ENCODE measurements at regions not wholly inside any gene's neighbourhood (a gene's known extent, or its start where the extent isn't known, plus 50 kb on each side); places are given as distances from the start of the nearest gene placed in this dataset.

- no peak overlapping the region for H3K4me2 ChIP-seq (ENCODE audit: low read length)
- DNase-seq (ENCODE audit: low read depth, low spot score) (no peak), ATAC-seq (no peak)
- intact Hi-C loops (cut with micrococcal nuclease) = no loop called here
- no peaks in the 10 kb centered on the region for H3K4me1 ChIP-seq (ENCODE audit: control insufficient read depth in 1 of 2, insufficient read depth in 2 of 2, low read length in 2 of 2)
- no peaks in the 10 kb centered on the region for H3K27me3 ChIP-seq (ENCODE audit: insufficient read depth, low read length)
- BruUV-seq (replicated peaks) = no TSS peak
- H3K9me2 ChIP-seq (ENCODE audit: insufficient read depth) = no peaks in the 10 kb centered on the region; the same call in 1 of the 2 replicates
- no peak overlapping the region for H3K4me3 ChIP-seq (replicated peaks in 1 of 2; ENCODE audit: low read depth in 1 of 2, low read length in 2 of 2)
- H4K20me1 ChIP-seq (ENCODE audit: insufficient read depth) = no peaks in the 10 kb centered on the region
- POLR2A ChIA-PET = no interaction called here
- H3K79me2 ChIP-seq (ENCODE audit: insufficient read depth, low read length) = no peaks in the 10 kb centered on the region
- H3K27ac ChIP-seq (ENCODE audit: low read depth, low read length) = no peak overlapping the region
- H3K9ac ChIP-seq (ENCODE audit: low read length) = no peak overlapping the region
- H3K36me3 ChIP-seq (ENCODE audit: control insufficient read depth in 1 of 2, insufficient read depth in 2 of 2, low read length in 2 of 2) = no peaks in the 10 kb centered on the region
- no peak overlapping the region for H2AFZ ChIP-seq (ENCODE audit: low read depth, low read length, poor library complexity, severe bottlenecking)
- no peaks in the 10 kb centered on the region for H3K9me3 ChIP-seq (ENCODE audit: control insufficient read depth in 1 of 2, insufficient read depth in 1 of 2, low read depth in 1 of 2, low read length in 2 of 2)
- CTCF ChIA-PET = interaction anchor here (0.6 kb wide), 1 partner anchor 89 kb away, joined by 3 read pairs; no protein-coding TSS in a partner anchor
- RAD21 ChIA-PET (ENCODE audit: low non-redundant PET in 1 of 2, low total read pairs in 2 of 2, uncharacterized antibody in 2 of 2, unreplicated experiment in 2 of 2) = no interaction called here
- TF ChIP-seq ZNF274 (IDR thresholded peaks at IDR 0.05; ENCODE audit: low read depth, low read length) = no peak
- TF ChIP-seq CEBPB (IDR thresholded peaks at IDR 0.05; ENCODE audit: low read depth) = no peak
- no peak for TF ChIP-seq TCF7L2 (IDR thresholded peaks at IDR 0.05; ENCODE audit: borderline replicate concordance, extremely low read depth, insufficient read depth, insufficient read length)
- TF ChIP-seq RAD21 (IDR thresholded peaks at IDR 0.05; ENCODE audit: low read depth) = no peak
- TF ChIP-seq POLR2AphosphoS5 (IDR thresholded peaks at IDR 0.05; ENCODE audit: low read depth, low read length) = no peak
These were observed 1261.3 kb downstream of the SI start for GRCh38 chr3:163817015-163817414.

- BruUV-seq (replicated peaks) = no TSS peak
- Histone ChIP-seq H3K9me3 (ENCODE audit: control insufficient read depth in 1 of 2, insufficient read depth in 1 of 2, low read depth in 1 of 2, low read length in 2 of 2) (no peaks in the 10 kb centered on the region), H3K27me3 (ENCODE audit: insufficient read depth, low read length) (no peaks in the 10 kb centered on the region), H3K4me1 (ENCODE audit: control insufficient read depth in 1 of 2, insufficient read depth in 2 of 2, low read length in 2 of 2) (no peaks in the 10 kb centered on the region), H3K79me2 (ENCODE audit: insufficient read depth, low read length) (no peaks in the 10 kb centered on the region), H3K4me3 (replicated peaks in 1 of 2; ENCODE audit: low read depth in 1 of 2, low read length in 2 of 2) (no peak overlapping the region), H3K9me2 (ENCODE audit: insufficient read depth) (no peaks in the 10 kb centered on the region), H3K36me3 (ENCODE audit: control insufficient read depth in 1 of 2, insufficient read depth in 2 of 2, low read length in 2 of 2) (no peaks in the 10 kb centered on the region), H3K9ac (ENCODE audit: low read length) (no peak overlapping the region), H3K4me2 (ENCODE audit: low read length) (no peak overlapping the region), H3K27ac (ENCODE audit: low read depth, low read length) (no peak overlapping the region), H4K20me1 (ENCODE audit: insufficient read depth) (no peaks in the 10 kb centered on the region), H2AFZ (ENCODE audit: low read depth, low read length, poor library complexity, severe bottlenecking) (no peak overlapping the region)
- DNase-seq (ENCODE audit: low read depth, low spot score) (no peak), ATAC-seq (no peak)
- intact Hi-C loops (cut with micrococcal nuclease) = no loop called here
- CTCF ChIA-PET = interaction anchor here (1.3 kb wide), 1 partner anchor 9 kb away, joined by 3 read pairs; no protein-coding TSS in a partner anchor
- POLR2A ChIA-PET = no interaction called here
- TF ChIP-seq RAD21 (IDR thresholded peaks at IDR 0.05; ENCODE audit: low read depth) = no peak
- TF ChIP-seq SIN3A (IDR thresholded peaks at IDR 0.05; ENCODE audit: low read depth) = no peak
- TF ChIP-seq CBX3 (IDR thresholded peaks at IDR 0.05; ENCODE audit: low read depth) = no peak
- no peak for TF ChIP-seq SRF (IDR thresholded peaks at IDR 0.05; ENCODE audit: low read depth)
- no peak for TF ChIP-seq JUND (IDR thresholded peaks at IDR 0.05)
- TF ChIP-seq REST (IDR thresholded peaks at IDR 0.05; ENCODE audit: low read depth) = no peak
- TF ChIP-seq SP1 (IDR thresholded peaks at IDR 0.05; ENCODE audit: low read depth) = no peak
- TF ChIP-seq ELF1 (IDR thresholded peaks at IDR 0.05; ENCODE audit: borderline replicate concordance, low read depth) = no peak
- TF ChIP-seq FOSL1 (IDR thresholded peaks at IDR 0.05; ENCODE audit: low read depth) = no peak
- no peak for TF ChIP-seq YY1 (IDR thresholded peaks at IDR 0.05; ENCODE audit: extremely low read depth, insufficient replicate concordance, low read depth, low read length)
- no peak for TF ChIP-seq ZBTB33 (IDR thresholded peaks at IDR 0.05; ENCODE audit: extremely low read depth, insufficient replicate concordance, low read length)
- no peak for TF ChIP-seq MAX (IDR thresholded peaks at IDR 0.05)
- no peak for TF ChIP-seq TCF7L2 (IDR thresholded peaks at IDR 0.05; ENCODE audit: borderline replicate concordance, extremely low read depth, insufficient read depth, insufficient read length)
- RAD21 ChIA-PET (ENCODE audit: low non-redundant PET in 1 of 2, low total read pairs in 2 of 2, uncharacterized antibody in 2 of 2, unreplicated experiment in 2 of 2) = no interaction called here
These were observed 1264.4 kb downstream of the SI start for GRCh38 chr3:163813935-163814334.

All from HCT116 (cell line).